Activated naive CD8-positive, alpha-beta T cell treated with anti-CD3 and anti-CD28 coated beads, Interleukin-2, amount 10 ng/mL, durations not matched to agents 7 days and 5 days (primary cell): ENCODE measurements at regions not wholly inside any gene's neighbourhood (a gene's known extent, or its start where the extent isn't known, plus 50 kb on each side); places are given as distances from the start of the nearest gene placed in this dataset.

Source experiments
- ATAC-seq: fragments of 150-1000 bp; cut with Tn5 transposase; one replicate; pipeline ENCODE4 v1.10.0; 2021; ENCODE audit warnings: low read depth, moderate library complexity
- POLR2A ChIA-PET: fragments of 350-600 bp; sonication (Branson Sonifier 250); formaldehyde crosslinking; loops from one replicate; lab custom pipeline; 2021; ENCODE audit warnings: antibody characterized with exemption; lab: Charles Lee
- DNase-seq: peaks from one replicate; pipeline ENCODE4 v3.0.0; 2021
- H3K27ac Mint-ChIP-seq: one replicate; pipeline ENCODE4 v1.8.0; 2022; ENCODE audit warnings: mild to moderate bottlenecking, mixed read lengths
- H3K27me3 Mint-ChIP-seq: one replicate; pipeline ENCODE4 v1.8.0; 2022; ENCODE audit warnings: mild to moderate bottlenecking, moderate library complexity, mixed read lengths
- H3K36me3 Mint-ChIP-seq: one replicate; pipeline ENCODE4 v1.8.0; 2021; ENCODE audit warnings: mild to moderate bottlenecking, mixed read lengths
- H3K4me1 Mint-ChIP-seq: one replicate; pipeline ENCODE4 v1.8.0; 2021; ENCODE audit warnings: mixed read lengths
- H3K4me3 Mint-ChIP-seq: one replicate; pipeline ENCODE4 v1.8.0; 2022; ENCODE audit warnings: mild to moderate bottlenecking, moderate library complexity, mixed read lengths
- H3K9me3 Mint-ChIP-seq: one replicate; pipeline ENCODE4 v1.8.0; 2021; ENCODE audit warnings: mixed read lengths

DNA sequence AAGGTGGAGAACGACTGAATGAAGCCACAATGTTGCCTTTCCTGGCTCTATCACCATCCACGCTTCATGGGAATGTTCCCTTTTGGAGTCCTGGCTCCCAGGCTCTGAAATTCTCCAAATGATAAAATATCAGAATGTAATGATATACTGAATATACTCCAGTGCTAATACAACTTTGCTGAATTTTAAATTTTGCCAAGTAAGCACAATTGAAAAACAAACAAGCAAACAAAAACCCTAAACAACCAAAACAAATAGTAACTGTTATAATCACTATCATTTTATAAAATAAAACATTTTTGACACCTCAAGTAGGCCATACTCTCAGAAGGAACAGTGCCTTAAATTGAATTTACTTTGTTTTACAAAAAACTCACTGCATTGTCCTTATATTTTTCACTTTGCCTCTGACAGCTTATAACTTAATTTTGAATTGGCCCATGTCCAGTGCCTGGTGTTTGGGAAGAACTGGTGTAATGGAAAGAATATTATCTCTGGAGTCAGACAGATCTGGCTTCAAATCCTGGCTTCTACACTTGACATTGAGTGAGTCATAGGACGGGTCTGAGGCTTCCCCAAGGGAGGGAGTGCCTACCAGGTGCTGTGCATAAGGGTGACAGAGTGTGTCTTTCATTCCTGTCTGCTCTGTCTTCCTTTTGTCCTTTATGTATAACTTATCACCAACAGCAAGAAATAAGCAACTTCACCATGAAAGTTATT, 698.3 kb downstream of the EPM2A start:
- Mint-ChIP-seq H3K27ac (no peak overlapping the region), H3K27me3 (peaks cover 14% of the 10 kb centered on the region), H3K4me1 (no peaks in the 10 kb centered on the region)

DNA sequence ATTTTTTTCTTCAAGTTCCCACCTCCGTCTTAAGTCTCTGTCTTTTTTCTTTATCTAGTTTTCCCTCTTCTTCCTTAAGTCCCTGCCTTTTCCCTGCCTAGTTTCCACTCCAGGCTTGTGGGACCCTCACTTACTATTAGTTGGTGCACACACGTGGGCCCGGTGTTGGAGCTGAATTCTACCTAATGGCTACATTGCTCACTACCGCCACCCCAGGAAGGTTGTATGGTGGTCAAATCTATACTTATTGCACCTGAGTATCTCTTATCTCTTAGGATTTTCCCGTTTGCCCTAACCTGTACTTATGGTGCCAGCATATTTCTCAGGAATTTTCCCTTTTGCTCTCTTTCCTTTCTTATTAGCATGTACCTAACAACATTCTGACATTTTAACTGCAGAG, 692.8 kb downstream of the EPM2A start:
- Mint-ChIP-seq H3K27me3 (peaks cover 8% of the 10 kb centered on the region), H3K9me3 (no peaks in the 10 kb centered on the region), H3K4me3 (no peak overlapping the region), H3K27ac (no peak overlapping the region), H3K36me3 (no peaks in the 10 kb centered on the region), H3K4me1 (no peaks in the 10 kb centered on the region)
- no peak for DNase-seq
- POLR2A ChIA-PET: no interaction called here
- ATAC-seq: no peak

More for the DNA sequence above, 698.3 kb downstream of the EPM2A start:
- Mint-ChIP-seq H3K9me3 (no peaks in the 10 kb centered on the region), H3K4me3 (no peak overlapping the region), H3K36me3 (no peaks in the 10 kb centered on the region)
- no peak for ATAC-seq
- POLR2A ChIA-PET: no interaction called here
- no peak for DNase-seq

DNA sequence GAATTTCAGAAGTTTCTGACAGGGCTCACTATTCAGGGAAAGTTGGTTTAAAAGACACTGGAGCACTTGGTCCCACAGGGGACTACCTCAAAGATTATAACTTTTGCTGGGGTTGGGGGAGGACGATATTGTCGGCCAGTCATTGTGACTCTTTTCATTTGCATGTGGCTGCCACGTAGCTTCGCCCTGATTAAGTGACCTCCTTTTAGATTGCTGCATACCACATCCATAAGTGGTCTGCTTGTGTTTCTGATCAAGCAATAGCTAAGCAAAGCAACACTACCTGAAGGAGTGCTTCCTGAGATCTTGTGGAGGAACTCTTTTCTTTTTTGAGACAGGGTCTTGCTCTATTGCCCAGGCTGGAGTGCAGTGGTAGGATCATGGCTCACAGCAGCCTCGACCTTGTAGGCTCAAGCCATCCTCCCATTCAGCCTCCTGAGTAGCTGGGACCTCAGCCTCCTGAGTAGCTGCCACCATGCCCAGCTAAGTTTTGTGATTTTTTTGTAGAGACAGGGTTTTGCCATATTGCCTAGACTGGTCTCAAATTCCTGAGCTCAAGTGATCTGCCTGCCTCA, 691.3 kb downstream of the EPM2A start:
- POLR2A ChIA-PET: no interaction called here
- Mint-ChIP-seq H3K9me3 (no peaks in the 10 kb centered on the region), H3K27ac (no peak overlapping the region), H3K4me3 (no peak overlapping the region), H3K4me1 (no peaks in the 10 kb centered on the region), H3K36me3 (no peaks in the 10 kb centered on the region), H3K27me3 (peaks cover 12% of the 10 kb centered on the region)
- ATAC-seq (no peak), DNase-seq (no peak)

DNA sequence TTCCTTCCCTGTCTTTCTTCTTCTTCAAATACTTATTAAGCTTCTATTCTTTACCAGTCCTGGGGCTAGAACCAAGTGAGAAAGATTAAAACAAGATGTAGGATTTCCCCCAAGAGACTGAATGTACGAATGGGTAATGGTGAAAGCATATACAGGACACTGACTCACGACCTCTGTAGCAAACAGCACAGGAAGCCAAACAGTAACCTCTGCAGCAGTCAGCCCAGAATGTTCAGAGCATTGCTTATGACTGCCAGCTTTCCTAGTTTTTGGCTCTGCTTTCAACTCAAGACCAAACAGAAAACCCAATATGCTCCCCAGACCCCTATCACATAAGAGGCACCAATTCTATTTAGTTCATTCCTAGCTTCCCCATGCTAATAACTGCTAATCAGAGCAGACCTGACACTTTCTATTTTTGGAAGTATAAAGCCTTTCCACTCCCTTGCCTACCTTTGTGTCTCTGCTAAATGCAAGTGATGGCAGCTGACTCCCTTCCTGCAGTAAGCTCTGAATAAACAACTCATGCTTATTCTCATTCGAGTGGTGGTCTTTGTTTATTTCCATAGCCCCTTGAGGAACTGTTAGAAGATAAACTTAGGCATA, 690.6 kb downstream of the EPM2A start:
- Mint-ChIP-seq H3K4me3 (no peak overlapping the region), H3K36me3 (no peaks in the 10 kb centered on the region), H3K27me3 (peaks cover 19% of the 10 kb centered on the region), H3K27ac (no peak overlapping the region), H3K9me3 (no peaks in the 10 kb centered on the region), H3K4me1 (no peaks in the 10 kb centered on the region)
- DNase-seq: no peak
- ATAC-seq: no peak
- POLR2A ChIA-PET: no interaction called here

DNA sequence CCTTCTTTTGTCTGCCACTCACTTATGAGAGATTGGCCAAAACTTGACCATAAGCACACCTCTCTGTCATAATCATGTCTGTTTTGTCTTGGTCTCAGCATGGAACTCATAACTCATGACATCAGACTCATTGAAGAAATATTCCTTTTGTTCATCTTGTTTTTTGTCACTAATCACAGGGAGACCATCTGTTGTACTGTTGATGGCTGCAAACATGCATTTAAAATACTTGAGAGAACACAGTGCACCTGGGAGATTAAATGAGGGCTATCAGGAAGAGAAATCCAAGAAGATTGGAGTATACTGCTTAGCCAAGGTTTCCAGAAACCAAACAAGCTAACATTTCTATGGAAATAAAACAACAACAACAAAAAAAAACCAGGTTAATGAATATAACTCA, 689.7 kb downstream of the EPM2A start:
- H3K27me3 Mint-ChIP-seq: peaks cover 23% of the 10 kb centered on the region
- H3K36me3 Mint-ChIP-seq: no peaks in the 10 kb centered on the region
- H3K4me1 Mint-ChIP-seq: no peaks in the 10 kb centered on the region
- ATAC-seq (no peak), DNase-seq (no peak)
- H3K4me3 Mint-ChIP-seq: no peak overlapping the region
- no peak overlapping the region for H3K27ac Mint-ChIP-seq
- H3K9me3 Mint-ChIP-seq: no peaks in the 10 kb centered on the region
- POLR2A ChIA-PET: no interaction called here

DNA sequence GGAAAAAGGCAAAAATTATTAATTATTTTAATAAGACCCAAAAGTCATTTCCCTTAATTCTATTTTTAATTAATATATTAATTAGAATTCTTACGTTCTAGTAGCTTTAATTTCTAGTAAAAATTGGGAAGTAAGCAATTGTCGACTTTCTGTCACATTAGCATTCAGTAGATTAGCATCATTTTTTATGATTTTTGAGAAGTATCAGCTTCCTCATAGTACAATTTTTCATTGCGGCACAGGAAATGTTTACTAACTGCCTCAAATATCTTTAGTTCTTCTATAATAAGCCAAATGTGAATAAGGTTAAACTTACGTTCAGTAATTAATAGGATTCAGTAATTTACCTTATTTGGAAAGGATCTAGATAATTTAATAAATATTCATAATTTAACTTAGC, 687.4 kb downstream of the EPM2A start:
- Mint-ChIP-seq H3K27me3 (peaks cover 21% of the 10 kb centered on the region), H3K4me3 (no peak overlapping the region)

DNA sequence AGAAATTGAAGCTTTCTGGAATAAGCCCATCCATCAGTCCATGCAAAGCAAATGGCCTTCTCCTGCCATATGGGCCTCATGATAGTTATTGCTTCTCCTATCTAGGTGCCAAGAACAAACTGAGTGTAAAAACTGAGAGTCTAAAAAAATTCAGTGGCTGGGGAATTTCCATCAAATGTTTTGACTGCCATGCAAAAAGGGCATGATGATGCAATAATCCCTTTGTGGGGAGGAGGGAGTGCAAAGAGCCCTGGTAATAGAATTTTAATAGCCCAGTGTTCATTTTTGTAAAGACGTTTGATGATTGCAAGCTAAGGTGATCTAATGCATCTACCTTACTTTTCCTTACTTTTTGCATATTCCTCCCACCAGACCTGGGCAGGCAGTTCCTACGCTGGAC, 683.7 kb downstream of the EPM2A start:
- H3K27me3 Mint-ChIP-seq: peaks cover 18% of the 10 kb centered on the region
- H3K36me3 Mint-ChIP-seq: no peaks in the 10 kb centered on the region
- H3K27ac Mint-ChIP-seq: no peak overlapping the region
- ATAC-seq (no peak), DNase-seq (no peak)
- no peak overlapping the region for H3K4me3 Mint-ChIP-seq
- no peaks in the 10 kb centered on the region for H3K4me1 Mint-ChIP-seq
- no peaks in the 10 kb centered on the region for H3K9me3 Mint-ChIP-seq
- POLR2A ChIA-PET: no interaction called here

More for the DNA sequence above, 687.4 kb downstream of the EPM2A start:
- DNase-seq (no peak), ATAC-seq (no peak)
- POLR2A ChIA-PET: no interaction called here
- H3K4me1 Mint-ChIP-seq: no peaks in the 10 kb centered on the region
- no peaks in the 10 kb centered on the region for H3K9me3 Mint-ChIP-seq
- H3K36me3 Mint-ChIP-seq: no peaks in the 10 kb centered on the region
- no peak overlapping the region for H3K27ac Mint-ChIP-seq

DNA sequence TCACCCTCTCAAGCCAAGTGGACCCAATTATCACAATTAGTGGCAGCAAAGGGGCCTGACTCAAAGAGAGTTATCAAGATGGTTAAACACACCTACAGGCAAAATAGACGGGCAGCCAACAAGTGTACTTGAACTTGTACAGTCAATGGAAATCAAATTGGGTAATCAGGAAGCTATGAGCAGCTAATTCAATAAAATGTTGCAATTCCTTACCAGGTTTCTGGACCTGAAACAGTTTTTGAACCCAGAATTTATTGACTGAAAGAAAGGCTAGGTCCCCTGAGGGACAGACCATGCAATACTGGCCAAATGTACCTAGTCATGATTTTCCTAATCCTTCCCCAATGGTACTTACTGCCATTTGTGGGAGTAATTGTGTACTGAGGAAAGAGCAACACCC, 679.8 kb downstream of the EPM2A start:
- no peaks in the 10 kb centered on the region for H3K36me3 Mint-ChIP-seq
- POLR2A ChIA-PET: no interaction called here
- no peak for ATAC-seq
- DNase-seq: no peak
- H3K4me3 Mint-ChIP-seq: no peak overlapping the region
- no peaks in the 10 kb centered on the region for H3K4me1 Mint-ChIP-seq
- H3K9me3 Mint-ChIP-seq: no peaks in the 10 kb centered on the region
- no peaks in the 10 kb centered on the region for H3K27me3 Mint-ChIP-seq
- no peak overlapping the region for H3K27ac Mint-ChIP-seq

DNA sequence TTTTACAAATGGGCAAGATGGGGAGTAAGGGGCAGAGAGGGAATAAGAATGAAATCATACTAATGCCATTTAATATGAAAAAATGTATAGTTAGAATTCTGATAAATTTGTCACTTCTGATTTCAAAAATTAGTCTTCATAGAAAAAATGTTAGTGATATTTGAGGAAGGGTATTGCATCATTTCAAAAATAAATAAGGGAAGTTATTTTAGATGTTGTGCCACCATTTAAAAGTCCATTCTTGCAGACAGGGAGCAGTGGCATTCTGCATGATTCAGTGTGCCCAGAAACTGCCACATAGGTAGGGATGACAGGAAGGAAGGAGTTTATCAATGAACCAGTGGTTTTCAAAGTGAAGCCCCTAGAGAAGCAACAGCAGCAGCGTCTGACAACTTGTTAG, 674.6 kb downstream of the EPM2A start:
- DNase-seq: no peak
- ATAC-seq: no peak
- no peaks in the 10 kb centered on the region for H3K9me3 Mint-ChIP-seq
- H3K4me3 Mint-ChIP-seq: no peak overlapping the region
- POLR2A ChIA-PET: no interaction called here
- H3K27me3 Mint-ChIP-seq: peaks cover 2% of the 10 kb centered on the region
- H3K4me1 Mint-ChIP-seq: no peaks in the 10 kb centered on the region
- H3K27ac Mint-ChIP-seq: no peak overlapping the region
- H3K36me3 Mint-ChIP-seq: no peaks in the 10 kb centered on the region

DNA sequence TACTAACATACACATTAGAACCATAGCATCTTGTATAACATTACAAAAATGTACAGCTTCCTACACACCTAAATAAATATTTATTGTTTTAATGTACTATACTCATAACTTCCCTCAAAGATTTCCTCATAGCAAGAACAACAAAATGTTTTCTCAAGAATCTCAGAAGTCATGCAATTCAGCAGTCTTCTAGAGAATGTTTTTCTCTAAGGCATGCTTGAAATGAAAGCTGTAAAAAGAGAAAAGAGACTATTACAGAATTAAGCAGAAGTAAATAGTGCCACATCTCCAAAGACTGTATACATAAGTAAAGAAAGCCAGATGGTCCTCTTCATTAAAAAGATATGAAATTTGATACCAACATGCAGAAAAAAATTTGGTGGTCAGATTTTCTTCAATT, 672.2 kb downstream of the EPM2A start:
- POLR2A ChIA-PET: no interaction called here
- ATAC-seq (no peak), DNase-seq (no peak)
- Mint-ChIP-seq H3K27me3 (peaks cover 6% of the 10 kb centered on the region), H3K4me3 (no peak overlapping the region), H3K36me3 (no peaks in the 10 kb centered on the region), H3K27ac (no peak overlapping the region), H3K4me1 (no peaks in the 10 kb centered on the region), H3K9me3 (no peaks in the 10 kb centered on the region)

DNA sequence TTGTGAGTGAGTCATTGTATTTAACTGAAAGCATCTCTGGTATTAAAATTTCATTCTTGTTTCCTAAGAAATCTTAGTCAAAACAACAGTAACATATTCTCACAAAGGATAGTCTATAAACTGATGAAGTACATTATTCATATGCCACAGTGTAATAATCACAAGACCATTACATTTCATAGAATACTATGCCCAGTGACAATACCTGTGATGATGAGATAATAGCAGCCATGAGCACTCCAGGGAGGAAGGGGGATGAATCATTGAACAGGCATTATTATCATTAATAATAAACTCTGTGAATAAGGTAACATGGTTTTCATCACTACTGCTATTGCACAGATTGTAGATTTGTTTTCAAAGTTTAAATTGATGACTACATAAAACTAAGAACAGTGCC, 667.9 kb downstream of the EPM2A start:
- POLR2A ChIA-PET: no interaction called here
- H3K9me3 Mint-ChIP-seq: no peaks in the 10 kb centered on the region
- DNase-seq (no peak), ATAC-seq (no peak)
- H3K27ac Mint-ChIP-seq: no peak overlapping the region
- H3K27me3 Mint-ChIP-seq: peaks cover 6% of the 10 kb centered on the region
- no peaks in the 10 kb centered on the region for H3K36me3 Mint-ChIP-seq
- no peak overlapping the region for H3K4me3 Mint-ChIP-seq
- H3K4me1 Mint-ChIP-seq: no peaks in the 10 kb centered on the region

DNA sequence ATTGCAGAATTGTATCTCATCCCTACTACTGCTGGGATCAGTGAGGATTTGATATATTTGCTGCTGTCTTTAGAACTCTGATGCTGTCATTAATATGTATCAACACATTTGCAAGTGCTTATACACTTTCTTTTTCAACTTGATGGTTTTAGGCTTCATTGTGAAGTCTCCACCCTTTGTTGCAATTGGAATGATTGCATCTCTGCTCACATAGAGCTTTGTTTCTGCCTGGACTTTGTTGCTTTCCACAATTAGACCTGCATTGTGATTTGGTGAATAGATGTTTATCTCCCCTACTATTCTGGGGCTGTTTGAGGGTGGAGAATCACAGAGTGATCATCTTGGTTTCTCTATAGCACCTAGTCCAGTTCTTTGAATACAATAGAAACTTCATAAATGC, 666.7 kb downstream of the EPM2A start:
- peaks cover 5% of the 10 kb centered on the region for H3K27me3 Mint-ChIP-seq
- H3K4me3 Mint-ChIP-seq: no peak overlapping the region
- no peak overlapping the region for H3K27ac Mint-ChIP-seq
- no peaks in the 10 kb centered on the region for H3K36me3 Mint-ChIP-seq
- DNase-seq (no peak), ATAC-seq (no peak)
- no peaks in the 10 kb centered on the region for H3K4me1 Mint-ChIP-seq
- no peaks in the 10 kb centered on the region for H3K9me3 Mint-ChIP-seq
- POLR2A ChIA-PET: no interaction called here

DNA sequence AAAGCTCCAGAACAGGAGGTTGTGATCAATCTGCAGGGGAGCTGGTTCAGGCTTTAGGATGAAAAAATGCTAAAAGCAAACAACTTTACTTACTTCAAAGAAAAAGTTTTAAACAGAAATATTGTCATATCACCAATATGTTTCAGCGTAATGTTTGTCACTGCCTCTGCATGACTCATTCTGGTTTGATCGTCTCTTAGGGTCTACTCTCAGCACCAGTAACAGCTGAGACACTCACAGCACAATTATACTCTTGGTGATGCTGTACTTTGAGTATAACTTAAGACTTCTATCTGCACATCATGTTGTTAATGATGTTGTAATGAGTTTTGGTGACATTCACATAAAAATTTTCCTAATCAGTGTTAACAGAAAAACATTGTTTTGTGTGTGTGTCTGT, 665.4 kb downstream of the EPM2A start:
- Mint-ChIP-seq H3K9me3 (no peaks in the 10 kb centered on the region), H3K27me3 (peaks cover 4% of the 10 kb centered on the region), H3K36me3 (no peaks in the 10 kb centered on the region), H3K4me1 (no peaks in the 10 kb centered on the region), H3K27ac (no peak overlapping the region), H3K4me3 (no peak overlapping the region)
- DNase-seq (no peak), ATAC-seq (no peak)
- POLR2A ChIA-PET: no interaction called here

DNA sequence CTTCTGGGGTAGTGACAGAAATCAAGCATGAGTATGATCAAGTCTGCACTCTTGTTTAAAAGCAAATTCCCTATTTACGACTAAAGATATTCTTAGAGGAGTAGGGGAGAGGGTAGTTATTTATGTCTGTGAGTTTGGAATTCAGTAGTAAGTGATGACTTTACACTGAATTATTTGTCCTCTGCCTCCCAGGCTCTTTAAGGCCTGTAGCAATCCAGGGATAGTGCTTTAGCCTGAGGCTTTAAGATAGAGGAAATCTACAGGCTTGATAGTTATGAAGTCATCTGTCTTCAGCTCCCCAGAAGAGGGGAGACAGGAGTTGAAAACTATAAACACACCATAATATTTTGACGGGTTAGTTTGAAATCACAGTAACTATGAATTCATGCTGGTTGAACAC, 664.5 kb downstream of the EPM2A start:
- POLR2A ChIA-PET: no interaction called here
- ATAC-seq (no peak), DNase-seq (no peak)
- Mint-ChIP-seq H3K27me3 (peaks cover 4% of the 10 kb centered on the region), H3K4me1 (no peaks in the 10 kb centered on the region), H3K36me3 (no peaks in the 10 kb centered on the region), H3K4me3 (no peak overlapping the region), H3K9me3 (no peaks in the 10 kb centered on the region), H3K27ac (no peak overlapping the region)
